ENCODE measurements at regions not wholly inside any gene's neighbourhood (a gene's known extent, or its start where the extent isn't known, plus 50 kb on each side); places are given as distances from the start of the nearest gene placed in this dataset.

DNA sequence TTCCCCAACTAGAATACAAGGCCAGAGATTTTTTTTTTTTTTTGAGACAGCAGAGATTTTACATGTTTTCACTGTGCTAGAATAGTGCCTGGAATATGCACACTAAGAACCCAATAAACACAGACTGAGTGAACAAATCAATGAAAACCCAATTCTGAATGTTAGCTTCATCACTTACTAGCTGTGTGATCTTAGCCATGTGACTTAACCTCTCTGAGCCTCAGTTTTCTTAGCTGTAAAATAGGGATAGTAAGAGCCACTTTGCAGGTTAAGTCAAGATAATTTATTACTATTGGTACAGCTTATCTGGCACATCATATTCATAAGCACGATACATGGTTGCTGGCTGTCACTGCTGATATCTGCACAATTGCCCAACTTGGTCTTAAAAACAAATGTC lies 140.6 kb downstream of the EN1 start:
- TF ChIP-seq CTCF (IDR thresholded peaks at IDR 0.05): no peak
- TF ChIP-seq POLR2A (IDR thresholded peaks at IDR 0.05): no peak
- TF ChIP-seq EP300 (IDR thresholded peaks at IDR 0.05): no peak

All from ovary (tissue), 3 donors.